COLO829 (cell line): ENCODE measurements at regions not wholly inside any gene's neighbourhood (a gene's known extent, or its start where the extent isn't known, plus 50 kb on each side); places are given as distances from the start of the nearest gene placed in this dataset.
"Not testable (repeated sequence)": the region's sequence is repeated elsewhere in the genome, so short reads cannot be mapped to it uniquely, and the experiment has no call there.

Source experiments
- DNase-seq: peaks from one replicate; pipeline ENCODE4 v3.0.0; 2012; ENCODE audit warnings: low spot score

- DNase-seq, result no peak
Measured at GRCh38 chr16:64730261-64730660, 391.6 kb downstream of the CDH11 start.

GRCh38 chr16:64724339-64724738 is 397.5 kb downstream of the CDH11 start:
- DNase-seq, result no peak

GRCh38 chr16:64718486-64718885 is 403.4 kb downstream of the CDH11 start:
- DNase-seq, result no peak

DNA sequence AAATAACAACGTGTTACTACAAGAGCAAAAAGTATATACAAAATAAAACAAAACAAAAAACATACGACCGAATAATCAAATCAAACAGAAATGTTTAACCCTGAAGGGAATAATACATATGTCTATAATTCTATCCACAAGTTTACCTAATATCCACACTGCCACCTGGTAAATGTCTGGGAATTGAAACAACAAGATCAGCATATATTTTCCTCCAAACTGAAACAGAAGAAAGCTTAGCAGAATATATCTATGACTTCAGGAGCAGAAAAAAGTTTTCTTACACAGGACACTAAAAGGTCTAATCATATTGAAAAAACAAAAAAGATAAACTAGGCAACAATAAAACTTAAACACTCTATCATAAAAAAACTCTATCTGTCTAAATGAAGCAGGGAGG is 404.0 kb downstream of the CDH11 start:
- no peak for DNase-seq

DNA sequence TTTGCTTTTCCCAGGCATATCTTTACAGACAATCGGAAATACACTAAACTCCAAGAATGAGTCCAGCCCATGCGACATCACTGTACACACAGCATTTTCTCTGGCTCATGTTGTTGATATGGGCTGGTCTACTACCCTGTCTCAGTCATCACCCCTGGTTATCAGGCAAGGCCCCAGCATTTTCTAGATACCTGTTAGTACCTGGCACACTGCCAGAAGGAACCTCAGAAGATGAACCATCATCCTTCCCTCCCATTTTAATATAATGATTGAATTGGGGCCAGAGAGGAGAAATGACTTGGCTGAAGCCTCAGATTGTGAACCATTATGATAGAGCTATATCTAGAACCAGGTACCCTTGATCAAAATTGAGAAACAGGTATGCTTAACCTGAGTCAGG is 406.2 kb downstream of the CDH11 start:
- DNase-seq, result no peak

DNA sequence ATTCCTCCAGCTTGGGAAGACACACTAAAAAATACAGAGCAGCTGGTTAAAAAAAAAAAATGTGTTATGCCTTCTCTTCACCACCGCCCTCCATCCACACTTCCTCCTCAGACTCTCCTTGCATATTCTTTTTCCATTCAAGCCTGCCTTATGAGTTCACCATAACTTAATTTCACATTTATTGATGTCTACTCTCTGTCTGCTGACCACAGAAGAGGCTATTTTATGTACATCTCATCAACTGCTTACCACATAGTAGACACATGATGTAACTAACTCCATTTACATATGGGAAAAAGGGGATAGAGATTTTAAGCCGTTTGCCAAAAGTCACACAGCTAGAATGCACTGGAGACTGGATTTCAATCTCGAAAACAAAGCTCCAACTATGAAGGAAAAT is 409.8 kb downstream of the CDH11 start:
- DNase-seq, result no peak

GRCh38 chr16:64711596-64711995 is 410.3 kb downstream of the CDH11 start:
- no peak for DNase-seq

- no peak for DNase-seq
Measured at GRCh38 chr16:64711026-64711425, 410.8 kb downstream of the CDH11 start.

- no peak for DNase-seq
Measured at GRCh38 chr16:64705443-64705842, 416.4 kb downstream of the CDH11 start.

DNA sequence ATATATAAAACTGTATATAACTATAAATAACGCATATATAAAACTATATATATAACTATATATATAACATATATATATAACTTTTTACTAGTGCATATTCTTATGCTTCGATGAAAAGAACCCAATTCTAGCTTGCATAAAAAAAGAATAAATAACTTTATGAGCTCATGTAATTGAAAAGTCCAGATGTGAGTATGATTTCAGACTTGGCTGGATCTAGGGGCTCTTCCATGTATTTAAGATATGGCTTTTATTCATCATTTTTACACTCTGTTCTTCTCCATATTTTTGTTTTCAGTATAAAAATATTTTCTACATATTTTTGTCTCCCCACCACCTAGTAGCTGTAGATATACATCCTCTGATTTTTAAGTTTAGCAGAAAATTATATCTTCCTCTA is 417.5 kb downstream of the CDH11 start:
- no peak for DNase-seq

GRCh38 chr16:64702415-64702814 is 419.4 kb downstream of the CDH11 start:
- no peak for DNase-seq

DNA sequence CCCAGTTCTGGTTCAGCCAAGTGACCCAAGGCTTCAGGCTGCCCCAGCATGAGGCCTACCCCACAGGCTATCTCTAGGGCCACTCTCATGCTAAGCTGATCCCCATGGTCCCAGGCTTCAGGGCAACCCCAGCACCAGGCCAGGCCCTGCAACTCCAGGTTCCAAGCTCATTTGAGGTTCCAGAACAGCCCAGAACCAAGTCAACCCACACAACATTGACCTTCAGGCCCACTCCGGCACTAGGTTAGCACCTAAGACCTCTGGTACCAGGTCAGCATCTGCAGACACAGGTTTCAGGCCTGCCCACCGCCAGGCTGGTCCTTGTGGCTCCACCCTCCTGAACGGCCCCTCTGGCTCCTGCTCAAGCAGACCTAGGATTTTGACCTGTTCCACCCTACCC is 421.2 kb downstream of the CDH11 start:
- no peak for DNase-seq

- DNase-seq, result no peak
Measured at GRCh38 chr16:64696866-64697265, 425.0 kb downstream of the CDH11 start.

- no peak for DNase-seq
Measured at GRCh38 chr16:64695684-64696083, 426.2 kb downstream of the CDH11 start.

DNA sequence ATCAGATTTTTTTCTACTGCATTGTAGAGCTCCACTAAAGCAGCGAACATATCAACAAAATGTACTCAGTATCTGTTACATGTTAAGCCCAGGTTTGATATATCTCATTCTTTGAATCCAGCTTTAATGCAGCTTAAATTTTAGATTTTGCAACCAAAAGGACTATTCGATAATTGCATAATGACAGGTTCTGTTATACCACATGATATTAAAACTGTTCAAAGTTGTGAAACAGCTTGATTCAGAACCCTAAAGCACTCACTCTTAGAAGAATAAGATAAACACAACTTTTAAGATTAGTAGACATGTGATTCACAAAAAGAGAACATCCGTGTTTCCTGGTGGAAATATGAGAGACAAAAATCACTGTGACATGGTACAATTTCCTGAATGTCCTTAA is 427.9 kb downstream of the CDH11 start:
- no peak for DNase-seq

GRCh38 chr16:64687786-64688185 is 434.1 kb downstream of the CDH11 start:
- DNase-seq, result no peak

- DNase-seq, result no peak
Measured at GRCh38 chr16:64687123-64687522, 434.7 kb downstream of the CDH11 start.

- DNase-seq, result no peak
Measured at GRCh38 chr16:64679976-64680690, 441.7 kb downstream of the CDH11 start.

DNA sequence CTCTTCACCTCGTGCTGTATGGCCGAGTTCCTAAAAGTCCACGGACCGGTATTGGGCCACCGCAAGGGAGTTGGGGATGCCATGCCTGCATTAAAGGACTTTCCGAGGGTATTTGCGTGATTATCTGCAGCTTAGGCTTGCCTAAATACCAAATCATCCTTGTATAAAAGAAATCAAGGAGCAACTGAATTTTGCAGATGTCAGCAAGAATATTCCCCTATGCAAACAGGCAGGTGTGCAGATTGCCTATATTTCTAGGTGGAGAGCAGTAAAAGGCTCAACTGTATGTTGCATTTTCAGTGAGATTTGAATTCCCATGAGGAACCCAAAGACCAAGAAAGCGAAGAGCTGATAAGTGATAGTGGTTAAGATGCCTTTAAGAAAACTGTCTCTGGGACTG is 452.3 kb downstream of the CDH11 start:
- DNase-seq, result no peak

DNA sequence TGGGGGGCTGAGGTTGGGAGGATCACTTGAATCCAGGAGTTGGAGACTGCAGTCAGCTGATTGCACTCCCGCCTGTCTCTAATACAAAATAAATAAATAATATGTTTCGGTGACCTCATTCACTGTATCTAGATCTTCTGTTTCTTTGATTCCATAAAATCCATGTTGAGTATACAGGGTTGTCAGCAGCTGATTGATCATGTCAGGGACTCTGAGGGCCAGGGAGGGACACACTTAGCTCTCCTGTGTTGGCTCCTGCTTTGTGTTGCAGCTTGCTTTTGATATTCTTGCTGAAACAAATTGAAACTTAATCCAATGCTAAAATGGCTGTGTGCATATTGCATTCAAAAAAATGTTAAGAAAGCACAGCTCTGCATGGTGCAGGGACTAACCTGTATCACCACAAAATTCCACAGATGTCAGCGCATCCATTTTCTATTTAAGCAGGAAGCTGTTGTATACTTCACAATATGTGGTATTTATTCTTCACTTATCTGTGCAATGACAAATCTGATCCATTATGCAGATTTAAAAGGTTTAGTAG is 454.5 kb downstream of the CDH11 start:
- no peak for DNase-seq

GRCh38 chr16:64662312-64662711 is 459.6 kb downstream of the CDH11 start:
- DNase-seq, result not testable (repeated sequence)

GRCh38 chr16:64659866-64660265 is 462.0 kb downstream of the CDH11 start:
- DNase-seq, result no peak

- no peak for DNase-seq
Measured at GRCh38 chr16:64657316-64658011, 464.4 kb downstream of the CDH11 start.

GRCh38 chr16:64656471-64656870 is 465.4 kb downstream of the CDH11 start:
- no peak for DNase-seq
